MV-4-11 (cell line): ENCODE measurements at regions not wholly inside any gene's neighbourhood (a gene's known extent, or its start where the extent isn't known, plus 50 kb on each side); places are given as distances from the start of the nearest gene placed in this dataset.
A peak's percentile ranks its signal among the peaks of the same experiment; 100 is the strongest.
"Not testable (repeated sequence)": the region's sequence is repeated elsewhere in the genome, so short reads cannot be mapped to it uniquely, and the experiment has no call there.

Experiments used
- DNase-seq: peaks from one replicate; lab custom pipeline; 2025; lab: John Stamatoyannopoulos, UW

DNA sequence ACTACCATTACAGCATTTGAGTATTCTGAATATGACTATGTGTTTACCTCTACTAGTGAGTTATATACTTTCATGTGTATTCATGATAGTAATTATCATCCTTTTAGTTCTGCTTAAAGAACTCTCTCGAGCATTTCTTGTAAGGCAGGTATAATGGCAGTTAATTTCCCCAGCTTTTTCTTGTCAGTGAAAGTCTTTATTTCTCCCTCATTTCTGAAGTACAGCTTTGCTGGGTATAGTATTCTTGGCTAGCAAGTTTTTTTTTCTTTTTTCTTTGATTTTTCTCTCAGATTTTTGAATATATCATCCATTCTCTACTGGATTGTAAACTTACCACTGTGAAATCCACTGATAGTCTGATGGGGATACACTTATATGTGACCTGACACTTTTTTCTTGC, 165.9 kb upstream of the ARHGAP5 start:
- no peak for DNase-seq

DNA sequence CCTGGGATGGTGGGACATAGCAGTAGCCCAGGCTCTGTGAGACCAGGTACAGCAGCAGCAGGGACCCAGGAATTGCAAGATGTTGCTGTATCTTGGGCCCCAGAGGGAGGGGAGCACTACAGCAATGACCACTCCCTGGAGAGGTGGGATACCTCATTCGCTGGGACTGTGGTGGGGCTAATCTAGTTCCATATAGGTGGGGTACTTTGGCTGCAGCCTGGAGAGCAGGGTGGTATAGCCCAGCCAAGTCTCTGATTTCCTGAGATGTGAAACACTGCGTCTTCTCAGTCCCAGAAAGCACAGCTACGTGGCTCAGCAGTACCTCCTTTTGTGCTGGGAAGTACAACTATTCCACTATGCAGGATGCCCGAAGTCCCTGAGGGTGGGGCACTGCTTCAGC, 163.7 kb upstream of the ARHGAP5 start:
- no peak for DNase-seq

DNA sequence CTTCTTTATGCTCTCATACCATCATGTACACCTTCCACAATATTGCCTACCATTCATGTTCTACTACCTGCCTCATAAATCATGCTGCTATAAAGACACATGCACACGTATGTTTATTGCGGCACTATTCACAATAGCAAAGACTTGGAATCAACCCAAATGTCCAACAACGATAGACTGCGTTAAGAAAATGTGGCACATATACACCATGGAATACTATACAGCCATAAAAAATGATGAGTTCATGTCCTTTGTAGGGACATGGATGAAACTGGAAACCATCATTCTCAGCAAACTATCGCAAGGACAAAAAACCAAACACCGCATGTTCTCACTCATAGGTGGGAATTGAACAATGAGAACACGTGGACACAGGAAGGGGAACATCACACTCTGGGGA, 158.8 kb upstream of the ARHGAP5 start:
- DNase-seq: not testable (repeated sequence)

DNA sequence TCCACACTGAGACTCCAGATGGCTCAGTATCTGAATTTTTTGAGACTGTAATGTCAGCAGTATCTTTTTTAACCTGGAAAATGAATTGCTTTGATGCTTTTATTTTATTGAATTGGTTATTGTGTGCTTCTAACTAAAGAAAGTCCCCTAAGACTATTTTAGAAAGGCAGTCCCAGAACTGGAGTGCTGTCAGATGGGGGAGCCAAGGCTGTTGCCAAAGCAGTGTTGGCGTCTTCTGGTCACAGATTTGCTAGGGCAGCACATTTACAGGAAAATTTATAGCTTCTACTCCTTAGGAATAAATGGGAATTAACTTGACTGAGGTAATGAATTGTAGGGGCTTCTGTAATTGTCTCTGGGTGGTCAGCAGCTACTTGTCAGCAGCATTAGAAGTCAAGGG, 157.1 kb upstream of the ARHGAP5 start:
- no peak for DNase-seq

DNA sequence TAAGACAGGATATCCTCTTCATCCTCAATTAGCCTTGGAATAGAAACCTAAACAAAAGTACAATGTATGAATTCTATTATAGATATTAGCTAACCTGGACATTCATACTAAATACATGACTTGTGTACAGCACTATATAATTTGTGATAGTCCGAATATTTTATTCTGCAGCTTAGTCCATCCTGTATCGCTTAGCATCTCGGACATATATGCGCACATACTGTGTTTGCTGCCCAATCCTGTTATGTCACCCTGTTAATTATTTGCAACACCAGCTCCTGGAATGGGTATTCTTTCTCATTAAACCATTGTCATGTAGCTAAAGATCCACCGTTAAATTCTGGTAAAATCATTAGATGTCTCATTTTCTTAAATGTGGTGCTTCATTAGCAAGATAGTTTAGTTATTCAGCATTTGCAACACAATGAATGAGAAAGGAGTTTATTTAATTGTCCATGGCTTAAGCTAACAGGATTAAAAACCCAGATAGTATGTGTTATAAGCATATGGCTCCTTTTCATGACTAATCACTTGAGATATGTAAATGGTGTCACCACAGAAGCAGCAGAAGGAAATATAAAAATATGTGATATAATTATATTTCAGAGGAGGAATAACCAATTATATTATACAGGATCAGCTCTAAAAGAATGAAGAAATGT, 156.0 kb upstream of the ARHGAP5 start:
- DNase-seq: no peak

DNA sequence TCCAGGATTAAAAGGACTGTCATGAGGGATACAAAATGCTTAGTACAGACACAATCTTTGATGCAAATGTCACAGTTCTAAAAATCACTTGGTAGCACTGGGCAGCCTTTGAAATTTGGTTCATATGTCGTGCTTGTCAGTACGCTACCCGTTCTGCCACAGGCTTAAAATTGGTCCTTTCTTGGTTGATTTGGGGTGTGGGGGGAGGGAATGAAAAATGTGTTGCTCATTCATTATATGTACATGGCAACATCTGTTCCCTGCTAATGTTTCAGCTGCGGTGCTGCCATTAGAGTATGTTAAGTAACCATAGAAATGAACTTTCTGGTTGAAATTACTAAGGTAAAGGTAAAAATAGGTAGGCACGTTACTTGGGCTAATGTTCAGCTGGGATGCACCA, 155.4 kb upstream of the ARHGAP5 start:
- DNase-seq: no peak

DNA sequence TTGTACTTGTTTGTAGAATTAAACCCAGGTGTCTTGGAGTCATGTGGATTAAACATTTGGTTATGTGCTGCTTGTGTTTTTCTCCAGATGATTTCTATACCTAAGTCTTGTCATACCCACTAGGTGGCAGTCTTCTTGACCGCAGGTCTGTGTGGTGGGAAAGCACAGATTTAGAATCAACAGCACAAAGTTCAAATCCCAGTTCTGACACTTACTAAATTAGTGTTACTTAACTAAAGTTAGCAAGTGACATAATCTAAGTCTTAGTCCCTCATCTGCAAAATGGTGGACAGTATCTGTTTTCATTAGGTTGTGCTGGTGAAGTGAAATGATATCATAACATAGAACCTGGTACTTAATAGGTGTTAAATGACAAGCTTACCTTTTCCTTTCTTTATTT, 151.0 kb upstream of the ARHGAP5 start:
- peak; percentile 4 for DNase-seq

DNA sequence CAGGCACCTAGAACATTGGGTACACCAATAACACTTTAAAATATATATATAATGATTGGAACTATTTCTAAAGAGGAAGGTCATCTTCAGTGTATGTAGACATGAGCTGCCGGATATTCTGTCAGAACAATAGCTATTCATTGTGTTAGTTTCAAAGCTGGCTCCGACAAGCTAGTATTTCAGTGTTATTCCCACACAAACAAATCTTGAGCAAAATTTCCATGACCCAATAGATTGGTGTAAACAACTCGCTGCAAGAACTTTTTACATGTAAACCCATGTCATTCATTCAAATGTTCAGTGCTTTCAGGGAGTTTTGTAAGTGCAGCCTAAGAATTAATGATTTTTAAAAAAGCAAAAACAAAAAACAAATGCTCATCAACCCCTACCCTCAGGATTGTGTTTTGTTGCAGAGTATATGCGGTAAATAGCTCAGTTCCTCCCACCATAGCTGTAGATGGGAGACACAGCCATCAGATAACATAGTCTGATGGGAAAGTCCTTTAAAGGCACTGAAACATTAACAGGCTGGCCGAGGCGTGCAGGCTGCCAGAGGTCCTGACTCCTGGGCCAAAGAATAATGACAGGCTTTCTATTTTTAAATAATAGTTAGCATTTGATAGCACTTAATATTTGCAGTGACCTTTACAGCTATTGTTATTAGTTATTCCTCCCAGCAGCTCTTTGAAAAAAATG, 150.3 kb upstream of the ARHGAP5 start:
- no peak for DNase-seq

DNA sequence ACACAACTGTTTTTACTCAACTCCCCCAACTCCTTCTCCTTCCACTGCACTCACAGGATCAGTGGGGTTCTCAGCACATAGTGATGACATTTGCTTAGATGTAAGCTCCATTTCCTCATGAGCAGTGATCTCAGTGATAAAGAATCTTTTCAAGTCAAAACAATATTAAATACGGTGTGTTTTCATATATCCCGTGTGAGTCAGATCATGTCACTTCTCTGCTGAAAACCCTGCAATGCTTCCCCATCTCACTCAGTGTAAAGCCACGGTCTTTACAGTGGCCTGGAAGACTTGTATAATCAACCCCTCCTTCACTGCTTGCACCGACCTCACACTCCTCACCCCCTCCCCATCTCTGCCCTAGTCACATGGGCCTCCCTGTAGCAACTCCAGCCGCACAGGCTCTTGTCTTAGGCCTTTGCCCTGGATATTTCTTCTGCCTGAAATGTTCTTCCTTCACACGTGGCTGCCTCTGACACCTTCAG, 149.7 kb upstream of the ARHGAP5 start:
- DNase-seq: no peak

DNA sequence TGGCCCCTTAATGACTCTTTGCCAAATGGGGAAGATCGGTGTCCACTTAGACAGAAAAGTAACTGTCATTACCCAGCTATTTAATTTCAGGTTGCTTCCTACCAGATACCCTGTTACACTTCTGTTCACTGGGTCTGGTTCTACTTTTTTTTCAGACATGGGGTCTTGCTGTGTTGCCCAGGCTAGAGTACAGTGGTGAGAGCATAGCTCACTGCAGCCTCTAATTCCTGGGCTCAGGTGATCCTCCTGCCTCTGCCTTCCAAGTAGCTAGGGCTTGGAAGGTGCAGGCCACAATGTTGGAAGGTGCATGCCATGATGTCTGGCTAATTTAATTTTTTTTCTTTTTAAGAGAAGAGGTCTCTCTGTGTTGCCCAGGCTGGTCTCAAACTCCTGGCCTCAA, 147.0 kb upstream of the ARHGAP5 start:
- no peak for DNase-seq

DNA sequence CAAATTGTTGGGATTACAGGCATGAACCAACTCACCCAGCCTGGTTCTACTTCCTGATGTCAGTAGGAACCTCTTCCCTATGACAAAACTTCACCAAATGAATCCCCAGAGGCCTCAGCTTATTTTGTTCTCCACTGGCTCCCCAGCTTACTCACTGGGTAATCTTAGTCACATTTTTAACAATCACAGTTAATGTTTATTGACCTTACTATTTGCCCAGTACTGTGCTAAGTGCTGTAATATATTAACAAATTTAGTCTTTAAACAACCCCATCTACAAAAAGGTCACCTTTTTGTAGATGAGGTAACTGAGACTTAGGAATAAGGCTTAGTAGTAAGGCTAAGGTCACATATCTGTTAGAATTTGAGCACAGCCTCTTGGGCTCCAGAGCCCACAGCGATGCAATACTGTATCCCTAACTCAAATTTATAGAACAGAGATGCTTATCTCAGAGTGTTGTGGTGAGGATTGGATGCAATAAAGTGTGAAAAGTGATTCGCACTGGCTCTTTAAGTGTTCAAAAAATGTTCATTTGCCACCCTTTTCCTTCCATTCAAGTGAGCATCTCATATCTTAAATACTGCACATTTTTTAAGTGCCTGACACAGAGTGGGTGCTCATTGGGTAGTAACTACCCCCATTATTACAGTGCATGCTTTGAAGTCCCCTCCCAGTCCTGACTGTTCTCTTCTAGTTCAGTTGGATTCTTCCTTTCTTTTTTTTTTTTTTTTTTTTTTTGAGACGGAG, 146.4 kb upstream of the ARHGAP5 start:
- DNase-seq: no peak

DNA sequence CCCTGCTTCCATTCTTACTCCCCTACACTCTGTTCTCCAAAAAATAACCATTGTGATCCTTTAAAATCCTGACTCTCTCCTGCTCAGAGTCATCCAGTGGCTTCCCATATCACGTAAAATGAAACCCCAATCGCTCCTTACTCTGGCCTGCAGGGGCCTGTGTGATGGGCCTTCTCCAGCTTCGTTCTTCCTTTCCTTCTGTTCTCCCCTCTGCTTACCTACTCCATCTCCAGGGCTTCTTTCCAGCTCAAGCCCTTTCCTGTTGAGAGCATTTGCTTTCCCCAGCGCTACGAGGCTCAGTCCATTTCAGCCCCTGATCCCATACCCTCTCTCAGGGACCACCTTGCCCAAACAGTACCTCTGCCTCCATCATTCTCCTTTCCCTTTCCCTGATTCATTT, 144.4 kb upstream of the ARHGAP5 start:
- DNase-seq: no peak

DNA sequence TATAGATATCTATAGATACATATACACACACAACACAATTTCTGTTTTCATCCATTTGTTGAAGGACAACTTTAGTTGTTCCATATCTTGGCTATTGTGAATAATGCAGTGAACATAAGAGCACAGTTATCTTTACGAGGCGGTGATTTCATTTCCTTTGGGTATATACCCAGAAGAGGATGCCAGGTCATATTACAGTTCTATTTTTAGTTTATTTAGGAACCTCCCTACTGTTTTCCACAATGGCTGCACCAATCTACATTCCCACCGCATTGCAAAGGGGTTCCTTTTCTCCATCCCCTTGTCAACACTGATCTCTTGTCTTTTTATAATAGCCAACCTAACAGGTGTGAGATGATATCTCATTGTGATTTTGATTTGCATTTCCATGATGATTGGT, 143.4 kb upstream of the ARHGAP5 start:
- no peak for DNase-seq

DNA sequence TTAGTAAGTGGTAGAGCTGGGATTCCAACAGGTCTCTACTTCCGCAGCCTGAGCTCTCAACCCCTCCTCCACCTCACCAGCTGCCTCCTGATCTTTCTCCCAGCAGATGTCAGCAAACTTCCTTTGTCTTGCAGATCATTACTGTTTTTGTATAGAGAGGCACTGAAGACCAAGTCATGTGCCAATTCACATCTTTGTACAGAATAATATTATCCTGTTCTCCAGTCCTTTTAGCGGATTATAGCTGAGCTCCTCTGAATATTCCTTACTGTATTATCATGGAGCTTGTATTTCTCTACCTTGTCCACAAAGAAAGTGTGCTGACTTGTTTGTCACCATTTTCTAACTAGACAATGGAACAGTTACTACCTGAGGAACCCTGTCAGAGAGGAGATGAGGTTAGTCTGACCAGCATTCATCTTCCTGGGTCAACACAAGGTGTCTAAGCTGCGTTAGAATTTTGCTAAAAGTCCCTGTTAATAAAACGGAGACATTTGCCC, 142.3 kb upstream of the ARHGAP5 start:
- no peak for DNase-seq

DNA sequence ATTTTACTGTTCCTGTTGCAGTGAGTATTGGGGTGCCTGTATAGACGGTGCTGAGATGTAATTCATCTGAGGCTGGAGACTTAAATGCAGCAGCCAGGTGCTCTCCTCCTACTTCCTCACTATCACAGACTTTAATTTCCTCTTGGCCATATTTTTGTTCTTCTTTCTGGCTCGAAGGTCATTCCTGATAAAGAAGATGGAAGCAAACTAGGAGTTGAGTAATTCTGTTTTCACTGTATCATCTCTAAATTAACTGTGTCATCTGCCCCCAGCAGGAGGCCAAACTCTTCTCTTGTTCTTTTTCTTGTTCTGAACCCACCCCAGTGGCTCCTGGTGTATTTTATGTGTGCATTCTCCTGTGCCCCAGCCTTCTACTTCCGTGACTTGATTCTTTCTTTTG, 141.7 kb upstream of the ARHGAP5 start:
- no peak for DNase-seq

DNA sequence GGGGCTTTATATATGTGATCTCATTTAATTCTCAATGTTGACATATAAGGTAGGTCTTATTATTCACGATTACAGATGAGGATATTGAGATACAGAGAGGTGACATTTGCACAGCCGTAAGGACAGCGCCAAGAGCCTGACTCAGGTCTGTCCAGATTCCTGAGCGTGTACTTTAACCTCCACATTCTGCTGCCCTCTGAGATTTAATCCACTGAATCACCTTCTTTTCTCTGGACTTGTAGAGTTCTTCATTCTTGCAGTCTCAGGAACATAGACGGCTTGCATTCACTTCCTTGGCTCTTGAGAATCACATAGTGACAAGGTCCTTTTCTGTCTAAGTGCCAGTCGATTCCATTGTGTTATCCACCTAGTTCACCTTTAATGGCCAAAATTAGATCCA, 141.0 kb upstream of the ARHGAP5 start:
- no peak for DNase-seq

DNA sequence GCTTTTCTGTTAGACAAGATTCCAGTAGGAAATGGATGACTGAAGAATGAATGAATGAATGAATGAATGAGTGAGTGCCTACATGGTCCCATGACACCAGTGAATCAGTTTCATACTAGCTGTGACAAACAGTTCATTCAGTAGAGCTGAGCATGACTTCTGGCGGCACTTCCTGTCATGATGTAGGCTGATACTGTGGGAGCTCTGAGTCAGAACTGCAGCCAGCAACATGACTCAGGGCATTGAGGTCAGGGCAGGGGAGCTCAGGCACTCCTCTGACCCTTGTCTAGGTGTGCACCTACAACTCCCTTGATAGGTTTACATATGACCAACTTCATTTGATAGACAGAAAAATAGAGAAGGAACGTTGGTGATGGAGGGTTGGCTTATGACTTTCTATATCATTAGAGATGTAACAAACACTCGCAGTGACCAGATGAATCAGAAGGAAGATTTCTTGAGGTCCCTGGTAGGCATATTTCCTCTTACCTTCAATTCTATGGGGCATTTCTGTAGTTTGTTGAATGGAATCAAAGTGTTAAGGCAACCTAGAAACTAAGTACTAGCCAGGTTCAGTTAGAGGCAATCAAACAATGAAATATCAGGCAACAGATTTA, 139.3 kb upstream of the ARHGAP5 start:
- peak; percentile 32 for DNase-seq

DNA sequence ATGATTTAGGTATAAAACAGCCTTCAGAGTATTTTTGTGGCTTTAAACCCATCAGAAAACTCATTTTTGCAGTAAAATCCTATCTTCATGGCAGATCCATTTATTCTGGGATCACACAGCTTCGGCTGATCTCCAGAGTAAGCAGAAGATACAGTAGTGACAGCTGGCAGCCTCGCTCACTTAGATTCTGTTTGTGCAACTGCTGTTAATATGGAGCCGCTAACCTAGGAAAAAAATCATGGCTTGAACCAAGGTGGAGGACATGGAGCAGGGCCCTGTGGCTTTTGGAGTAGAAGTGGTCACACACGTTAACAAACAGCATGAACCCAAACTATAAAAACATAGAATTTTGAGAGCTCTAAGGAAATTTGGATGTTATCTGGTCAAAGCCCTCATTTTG, 137.2 kb upstream of the ARHGAP5 start:
- DNase-seq: no peak

DNA sequence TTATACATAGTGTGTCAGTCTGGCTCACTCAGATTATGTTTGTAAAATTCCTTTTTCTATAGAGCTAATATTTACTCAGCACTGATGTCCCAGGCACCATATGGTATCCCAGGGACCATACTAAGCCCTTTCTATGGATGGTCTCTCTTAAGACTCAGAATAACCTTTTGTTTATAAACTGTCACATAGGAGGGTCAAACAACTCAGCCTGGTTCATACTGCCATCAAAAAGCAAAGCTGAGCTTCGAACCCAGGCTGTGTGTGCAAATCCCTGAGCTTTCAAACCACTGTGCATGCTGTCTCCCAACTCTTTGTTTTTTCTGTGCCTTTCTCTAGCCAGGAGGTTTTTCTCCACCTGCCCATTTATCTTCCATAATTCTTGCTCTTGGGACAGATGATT, 135.6 kb upstream of the ARHGAP5 start:
- no peak for DNase-seq

DNA sequence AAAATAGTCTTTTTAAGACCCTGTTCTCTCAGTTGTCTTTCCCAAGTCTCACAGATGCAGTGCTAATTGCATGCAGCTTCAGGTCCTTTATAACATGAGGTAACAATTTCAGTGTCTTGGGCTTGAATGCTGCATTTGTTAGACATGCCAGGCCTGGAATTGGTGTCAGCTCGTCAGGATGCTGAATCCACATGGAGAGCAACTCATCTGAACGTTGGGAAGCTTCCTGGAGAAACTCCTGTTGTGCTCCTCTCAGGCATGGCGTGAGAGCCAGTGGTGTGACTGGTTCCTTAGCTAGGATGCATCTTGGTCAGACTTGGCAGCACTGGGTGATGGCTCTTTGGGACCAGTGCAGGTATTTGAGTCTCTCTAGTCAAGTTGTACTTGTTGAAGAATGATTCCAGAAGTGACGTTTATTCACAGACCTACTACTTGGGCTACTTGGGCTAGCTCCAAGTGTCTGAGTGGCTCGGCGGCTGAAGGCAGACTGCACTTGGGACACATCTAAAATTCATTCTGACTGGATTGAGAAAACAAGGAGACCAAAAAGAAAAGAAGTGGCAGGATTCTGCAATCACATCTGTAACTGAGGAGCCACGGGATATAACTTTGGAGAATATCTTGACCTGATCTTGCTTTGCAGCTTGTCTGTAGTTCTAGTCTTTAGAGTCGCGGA, 134.8 kb upstream of the ARHGAP5 start:
- DNase-seq: no peak

DNA sequence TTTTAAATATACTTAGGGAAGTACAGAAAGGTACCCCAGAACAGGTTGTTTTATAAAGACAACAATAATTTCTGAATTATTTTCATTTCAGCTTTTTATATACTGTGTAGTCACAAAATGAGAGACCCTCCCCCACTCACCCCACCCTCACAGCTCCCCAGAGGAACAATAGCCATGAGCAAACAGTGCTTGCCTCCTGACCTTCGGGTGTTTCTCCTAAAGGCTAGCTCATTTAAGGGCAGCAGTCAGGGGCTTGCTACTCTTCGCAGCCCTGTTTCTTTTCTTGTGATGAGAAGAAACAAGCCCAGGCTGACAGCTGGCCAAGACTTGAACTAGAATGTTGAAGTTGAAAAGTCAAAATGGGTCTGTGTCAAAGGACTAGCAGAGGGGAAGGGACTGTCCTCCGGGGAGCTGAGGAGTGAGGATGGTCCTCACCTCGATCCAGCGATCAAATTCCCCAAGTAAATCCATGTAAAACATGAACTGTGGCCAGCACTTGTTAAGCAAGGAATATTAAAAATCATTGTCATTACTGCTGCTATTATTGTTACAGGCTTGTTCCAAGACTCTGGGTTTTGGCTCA, 133.8 kb upstream of the ARHGAP5 start:
- DNase-seq: no peak

DNA sequence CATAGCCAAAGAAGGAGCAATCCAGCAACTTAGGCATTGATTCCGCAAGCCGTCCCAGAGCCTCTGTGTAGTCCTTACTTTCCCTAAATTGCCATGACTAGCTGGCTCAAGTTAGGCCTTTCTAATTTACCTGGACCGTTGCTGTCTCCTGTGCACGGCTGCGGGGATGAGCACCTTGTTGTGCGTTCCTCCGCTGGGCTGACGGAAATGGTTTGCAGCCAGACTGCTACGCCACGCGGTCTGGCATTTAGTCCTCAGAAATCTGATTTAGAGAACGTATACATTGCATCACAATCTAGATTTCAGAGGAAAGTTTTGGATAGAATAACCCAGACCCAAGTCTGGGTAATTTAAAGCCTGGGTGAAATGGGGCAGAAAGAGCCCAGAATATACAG, 133.2 kb upstream of the ARHGAP5 start:
- no peak for DNase-seq
